Activated T-cell treated with anti-CD3 and anti-CD28 coated beads for 1 hour (primary cell): ENCODE measurements at regions not wholly inside any gene's neighbourhood (a gene's known extent, or its start where the extent isn't known, plus 50 kb on each side); places are given as distances from the start of the nearest gene placed in this dataset.

Source experiments
- DNase-seq: peaks from one replicate; pipeline ENCODE4 v3.0.0-alpha.2; 2020; ENCODE audit warnings: low read depth

GRCh38 chr4:15130441-15130840 is 128.2 kb downstream of the CPEB2 start:
- DNase-seq: no peak

GRCh38 chr4:15131551-15131950 is 129.3 kb downstream of the CPEB2 start:
- DNase-seq: no peak

- no peak for DNase-seq
Measured at GRCh38 chr4:15132739-15133138, 130.5 kb downstream of the CPEB2 start.

GRCh38 chr4:15139599-15139998 is 137.3 kb downstream of the CPEB2 start:
- DNase-seq: no peak

GRCh38 chr4:15142201-15142600 is 139.9 kb downstream of the CPEB2 start:
- DNase-seq: no peak

- no peak for DNase-seq
Measured at GRCh38 chr4:15143551-15143950, 141.3 kb downstream of the CPEB2 start.

- no peak for DNase-seq
Measured at GRCh38 chr4:15144249-15144966, 142.1 kb downstream of the CPEB2 start.

GRCh38 chr4:15144967-15145295 is 142.7 kb downstream of the CPEB2 start:
- DNase-seq: no peak

GRCh38 chr4:15145709-15146108 is 143.4 kb downstream of the CPEB2 start:
- DNase-seq: no peak

- DNase-seq: no peak
Measured at GRCh38 chr4:15147714-15148113, 145.4 kb downstream of the CPEB2 start.

- DNase-seq: no peak
Measured at GRCh38 chr4:15148199-15148598, 145.9 kb downstream of the CPEB2 start.

GRCh38 chr4:15148691-15149090 is 146.4 kb downstream of the CPEB2 start:
- no peak for DNase-seq

GRCh38 chr4:15149234-15149838 is 147.1 kb downstream of the CPEB2 start:
- no peak for DNase-seq

- no peak for DNase-seq
Measured at GRCh38 chr4:15149839-15150592, 147.7 kb downstream of the CPEB2 start.

GRCh38 chr4:15150631-15151030 is 148.3 kb downstream of the CPEB2 start:
- DNase-seq: no peak

GRCh38 chr4:15151033-15151432 is 148.8 kb downstream of the CPEB2 start:
- no peak for DNase-seq

- no peak for DNase-seq
Measured at GRCh38 chr4:15153662-15154061, 151.4 kb downstream of the CPEB2 start.

GRCh38 chr4:15158406-15159091 is 156.3 kb downstream of the CPEB2 start:
- no peak for DNase-seq

- DNase-seq: no peak
Measured at GRCh38 chr4:15159477-15160019, 157.3 kb downstream of the CPEB2 start.

- DNase-seq: no peak
Measured at GRCh38 chr4:15161439-15161838, 159.2 kb downstream of the CPEB2 start.

- DNase-seq: no peak
Measured at GRCh38 chr4:15162046-15162445, 159.8 kb downstream of the CPEB2 start.

- no peak for DNase-seq
Measured at GRCh38 chr4:15162465-15163283, 160.4 kb downstream of the CPEB2 start.
